Stimulated activated CD8-positive, alpha-beta memory T cell treated with anti-CD3 and anti-CD28 coated beads, Interleukin-4, amount 100 ng/mL, for 48 hours (primary cell): ENCODE measurements at regions not wholly inside any gene's neighbourhood (a gene's known extent, or its start where the extent isn't known, plus 50 kb on each side); places are given as distances from the start of the nearest gene placed in this dataset.
"Not testable (repeated sequence)": the region's sequence is repeated elsewhere in the genome, so short reads cannot be mapped to it uniquely, and the experiment has no call there.

Experiments
- DNase-seq: peaks from one replicate; pipeline ENCODE4 v3.0.0-alpha.2; 2020

DNA sequence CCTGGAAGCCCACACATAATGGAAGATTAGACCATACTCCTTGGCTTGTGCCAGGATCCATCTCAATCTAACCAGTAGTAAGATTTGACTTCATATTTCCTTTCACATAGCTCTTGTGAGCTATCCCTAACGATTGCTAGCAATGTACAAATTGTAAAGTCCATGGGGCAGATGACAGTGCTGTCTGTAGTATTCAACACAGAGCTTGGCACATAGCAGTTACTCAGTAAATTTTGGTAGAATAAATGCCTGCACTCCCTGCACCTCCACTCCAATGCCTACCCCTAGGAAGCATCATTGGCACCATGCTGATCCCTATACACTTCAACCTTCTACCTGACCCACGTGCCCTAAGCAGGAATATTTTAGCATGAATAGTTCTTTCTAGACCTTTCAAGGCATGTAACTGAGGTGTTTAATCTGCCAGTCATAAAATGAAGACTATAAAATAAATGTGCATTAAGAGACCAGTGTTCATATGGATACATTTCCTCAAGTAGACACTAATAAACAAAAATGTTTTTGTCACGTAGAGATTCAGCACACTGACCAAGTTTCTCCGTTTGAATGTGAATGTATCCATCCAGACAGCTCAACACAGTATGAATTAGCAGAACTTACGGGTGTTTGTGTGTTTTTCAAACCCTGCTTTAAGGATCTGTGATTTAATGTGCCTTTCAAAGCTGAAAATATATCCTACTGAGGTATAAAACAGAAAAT, 98.8 kb downstream of the BMP4 start:
- DNase-seq, result no peak

DNA sequence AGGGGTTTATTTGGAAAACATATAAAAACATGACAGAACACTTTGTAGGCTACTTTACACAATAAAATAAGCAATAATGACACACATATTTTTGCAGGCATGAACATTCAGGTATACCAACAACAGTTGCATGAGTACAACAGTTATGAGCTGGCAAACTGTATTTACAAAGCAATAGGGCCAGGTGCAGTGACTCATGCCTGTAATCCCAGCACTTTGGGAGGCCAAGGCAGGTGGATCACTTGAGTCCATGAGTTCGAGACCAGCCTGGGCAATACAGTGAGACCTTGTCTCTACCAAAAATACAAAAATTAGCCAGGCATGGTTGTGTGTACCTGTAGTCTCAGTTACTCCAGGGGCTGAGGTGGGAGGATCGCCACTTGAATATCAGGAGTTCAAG, 101.1 kb downstream of the BMP4 start:
- DNase-seq, result no peak

DNA sequence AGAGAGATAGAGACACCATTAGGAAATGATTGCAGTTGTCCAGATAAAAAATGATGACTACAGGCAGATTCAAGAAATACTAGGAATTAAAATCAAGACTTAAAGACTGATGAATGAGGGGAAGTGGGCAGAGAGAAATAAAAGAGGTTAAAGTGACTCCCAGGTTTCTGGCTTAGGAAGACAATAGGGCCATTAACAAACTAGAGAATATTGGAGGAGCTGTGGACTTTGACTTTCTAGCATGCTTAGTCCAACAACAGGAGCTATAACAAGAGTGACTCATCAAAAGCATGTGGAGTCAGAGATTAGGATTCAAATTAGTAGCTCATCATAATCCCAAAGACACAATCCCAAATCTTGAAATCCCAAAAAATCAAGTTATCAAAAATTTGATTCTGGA, 101.5 kb downstream of the BMP4 start:
- no peak for DNase-seq

DNA sequence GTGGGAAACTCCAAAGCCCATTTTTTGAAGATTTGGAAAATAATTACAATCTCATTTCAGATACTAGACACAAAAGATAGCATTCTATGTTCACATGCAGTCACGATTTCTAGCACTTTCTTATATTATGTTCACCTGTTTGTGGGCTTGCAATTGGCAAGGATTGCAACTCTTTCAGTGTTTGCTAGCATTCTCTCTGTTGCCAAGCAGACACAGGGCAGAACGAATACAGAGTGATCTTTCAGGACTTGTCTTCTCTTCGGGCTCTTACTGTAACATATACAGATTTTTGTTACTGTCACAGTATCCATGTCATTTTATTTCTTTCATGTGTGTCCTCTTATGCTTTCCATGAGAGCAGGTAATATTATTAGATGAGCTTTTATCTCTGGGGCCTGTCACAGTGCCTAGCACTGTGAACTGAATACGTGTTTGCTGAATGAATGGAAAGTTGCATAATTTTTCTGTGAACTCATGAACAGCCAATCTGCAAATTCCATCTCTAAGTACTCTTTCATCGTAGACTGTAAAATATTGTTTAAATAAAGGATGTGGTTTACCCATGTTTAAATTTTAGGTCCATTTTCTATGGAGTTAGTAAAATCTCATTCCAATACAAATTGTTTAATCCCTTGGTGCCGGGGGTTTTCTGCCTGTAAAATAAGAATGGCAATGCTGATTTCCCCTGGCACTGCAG, 105.1 kb downstream of the BMP4 start:
- no peak for DNase-seq

DNA sequence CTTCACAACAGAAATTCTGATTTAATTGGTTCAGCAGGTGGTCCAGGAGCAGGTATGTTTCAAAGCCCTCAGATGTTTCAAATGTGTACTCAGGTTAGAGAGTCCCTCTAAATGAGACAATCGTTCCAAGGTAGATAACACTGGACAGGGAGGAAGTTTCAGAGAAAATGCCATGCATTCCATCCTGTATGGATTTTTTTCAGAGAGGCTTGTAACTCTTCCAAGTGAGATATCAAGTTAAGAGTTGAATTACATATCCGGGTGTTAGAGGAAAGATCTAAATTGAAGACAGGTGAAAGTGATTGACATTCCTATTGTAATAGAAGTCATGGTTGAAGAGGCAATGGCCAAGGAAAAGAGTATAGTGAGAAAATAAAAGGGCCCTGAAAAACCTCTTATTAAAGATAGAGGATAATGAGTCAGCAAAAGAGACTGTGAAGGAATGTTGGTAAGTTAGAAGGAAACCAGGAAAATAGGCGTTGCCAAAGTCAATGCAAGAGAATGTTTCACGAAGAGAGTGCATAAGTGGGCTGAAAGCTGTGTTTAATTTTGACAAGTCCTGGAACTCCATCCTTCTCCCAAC, 105.8 kb downstream of the BMP4 start:
- DNase-seq, result no peak

DNA sequence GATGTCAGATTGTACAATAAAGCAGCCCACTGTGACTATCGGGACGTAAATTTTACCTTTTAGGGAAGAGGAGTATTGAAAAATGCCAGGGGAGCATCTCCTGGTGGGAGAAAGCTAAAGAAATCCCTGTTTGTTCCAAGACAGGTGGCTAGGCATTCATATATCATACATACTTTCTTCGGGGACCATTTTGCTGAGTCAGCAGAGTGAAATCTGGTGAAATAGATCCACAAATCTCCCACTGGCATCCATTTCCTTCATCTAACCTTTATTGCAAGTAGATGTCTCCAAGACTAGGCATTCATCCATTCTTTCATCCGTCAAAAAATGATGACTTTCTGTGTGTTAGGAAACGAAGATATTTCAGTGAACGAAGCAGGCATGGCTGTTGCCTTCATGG, 107.1 kb downstream of the BMP4 start:
- no peak for DNase-seq

DNA sequence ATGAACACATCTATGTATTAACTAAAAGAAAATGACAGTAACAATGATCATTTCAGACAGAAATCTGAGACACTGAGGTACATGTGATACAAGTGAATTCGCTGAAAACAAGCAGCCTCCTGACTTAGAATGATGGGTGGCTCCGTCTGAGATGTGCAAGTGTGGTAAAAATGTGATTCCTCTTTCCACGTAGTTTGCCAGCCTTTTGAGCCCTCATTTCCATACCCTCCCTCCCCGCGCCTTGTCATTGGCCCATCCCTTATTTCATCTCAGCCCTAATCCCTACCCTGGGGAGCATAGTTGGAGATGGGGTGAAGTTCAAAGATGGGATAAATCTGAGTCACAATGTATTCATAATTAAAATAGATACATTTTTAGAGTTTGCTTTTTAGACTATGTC, 107.8 kb downstream of the BMP4 start:
- DNase-seq, result no peak

DNA sequence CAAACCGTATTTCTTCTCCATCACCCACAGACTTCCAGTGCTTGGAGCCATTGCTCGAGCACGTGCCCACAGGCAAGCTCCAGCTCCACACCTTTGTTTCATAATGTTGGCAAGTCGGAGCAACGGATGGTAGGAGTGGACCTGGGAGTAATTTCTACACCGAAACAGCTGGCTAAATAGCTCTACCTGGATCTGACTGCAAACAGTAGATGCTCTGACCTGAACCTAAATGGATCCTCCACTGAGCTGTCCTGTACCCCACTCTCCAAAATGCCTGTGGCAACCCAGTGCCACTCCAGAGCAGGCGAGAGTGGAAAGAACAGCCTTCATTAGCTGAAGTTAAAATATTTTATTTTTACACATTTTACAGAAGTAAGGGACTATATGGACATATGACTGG, 108.7 kb downstream of the BMP4 start:
- no peak for DNase-seq

DNA sequence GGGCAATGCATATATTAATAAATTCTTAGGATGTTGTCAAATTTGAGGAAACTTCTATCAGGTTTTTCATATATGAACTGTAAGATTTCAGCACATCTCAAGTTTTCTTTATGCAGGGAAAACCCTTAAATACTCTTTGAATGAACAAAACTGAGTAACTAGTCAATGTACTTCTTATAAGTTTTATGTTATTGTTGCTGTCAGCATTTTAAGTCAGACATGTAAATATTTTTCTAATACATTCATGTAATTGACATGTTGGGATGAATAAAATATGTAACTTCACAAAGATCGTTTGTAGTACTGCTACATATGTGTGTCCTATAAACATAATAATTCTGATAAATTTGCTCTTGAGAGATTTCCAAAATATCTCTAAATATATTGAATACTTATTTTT, 109.6 kb downstream of the BMP4 start:
- no peak for DNase-seq

DNA sequence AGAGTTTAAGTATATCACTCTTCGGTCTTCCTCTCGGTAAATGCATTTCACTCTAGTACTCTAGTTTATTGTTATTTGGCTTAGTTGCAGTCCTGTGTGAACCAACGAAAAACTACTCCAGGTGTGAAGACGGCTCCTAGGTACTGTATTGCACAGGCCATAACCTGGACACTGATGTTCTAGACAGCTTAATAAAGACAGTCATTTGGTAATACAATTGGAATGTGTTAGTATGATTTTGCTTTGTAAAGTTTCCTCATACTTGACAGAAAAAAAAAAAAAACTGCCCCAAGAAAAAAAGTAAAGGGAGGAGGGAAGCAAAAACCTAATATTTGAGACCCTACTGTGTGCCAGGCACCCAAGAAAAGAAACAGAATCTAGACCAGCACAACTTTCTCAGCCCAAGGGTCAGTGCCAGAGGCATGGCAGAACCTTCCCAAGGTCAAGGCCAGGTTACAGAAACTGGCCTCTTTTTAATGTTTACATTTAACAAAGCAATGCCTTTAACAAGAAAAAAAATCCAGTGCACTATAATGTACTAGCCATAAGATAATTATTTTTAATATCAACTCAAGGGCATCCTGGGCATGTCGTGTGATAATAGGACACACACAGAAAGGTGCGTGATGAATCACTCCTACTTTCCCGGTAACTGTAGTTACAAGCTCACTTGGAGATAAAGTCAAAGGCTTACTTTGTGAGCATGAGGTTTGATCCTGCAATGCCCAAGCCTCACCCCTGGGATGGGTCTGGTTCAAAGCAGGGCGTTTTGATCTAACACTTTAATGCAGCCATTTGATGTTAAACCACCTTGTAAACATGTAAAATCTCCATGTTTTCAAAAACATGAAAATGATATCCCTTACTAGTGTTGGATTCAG, 110.6 kb downstream of the BMP4 start:
- no peak for DNase-seq

DNA sequence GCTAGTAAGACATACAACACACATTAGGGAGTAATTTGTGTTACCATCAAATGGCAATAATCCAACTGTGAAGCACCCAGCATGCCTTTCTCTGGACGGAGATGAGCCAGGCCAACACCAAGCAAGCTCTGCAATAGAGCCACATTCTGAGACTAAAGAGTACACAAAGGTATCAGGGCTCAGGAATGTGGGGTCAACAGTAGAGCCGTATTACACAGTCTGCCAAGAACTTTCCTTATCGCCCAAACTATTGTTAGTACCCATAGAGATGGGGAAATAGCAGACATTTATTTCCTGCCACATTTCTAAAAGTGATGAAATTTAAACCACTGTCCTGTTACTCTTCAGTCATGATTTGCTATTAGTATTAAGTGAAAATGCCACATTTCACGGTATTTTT, 113.7 kb downstream of the BMP4 start:
- no peak for DNase-seq

DNA sequence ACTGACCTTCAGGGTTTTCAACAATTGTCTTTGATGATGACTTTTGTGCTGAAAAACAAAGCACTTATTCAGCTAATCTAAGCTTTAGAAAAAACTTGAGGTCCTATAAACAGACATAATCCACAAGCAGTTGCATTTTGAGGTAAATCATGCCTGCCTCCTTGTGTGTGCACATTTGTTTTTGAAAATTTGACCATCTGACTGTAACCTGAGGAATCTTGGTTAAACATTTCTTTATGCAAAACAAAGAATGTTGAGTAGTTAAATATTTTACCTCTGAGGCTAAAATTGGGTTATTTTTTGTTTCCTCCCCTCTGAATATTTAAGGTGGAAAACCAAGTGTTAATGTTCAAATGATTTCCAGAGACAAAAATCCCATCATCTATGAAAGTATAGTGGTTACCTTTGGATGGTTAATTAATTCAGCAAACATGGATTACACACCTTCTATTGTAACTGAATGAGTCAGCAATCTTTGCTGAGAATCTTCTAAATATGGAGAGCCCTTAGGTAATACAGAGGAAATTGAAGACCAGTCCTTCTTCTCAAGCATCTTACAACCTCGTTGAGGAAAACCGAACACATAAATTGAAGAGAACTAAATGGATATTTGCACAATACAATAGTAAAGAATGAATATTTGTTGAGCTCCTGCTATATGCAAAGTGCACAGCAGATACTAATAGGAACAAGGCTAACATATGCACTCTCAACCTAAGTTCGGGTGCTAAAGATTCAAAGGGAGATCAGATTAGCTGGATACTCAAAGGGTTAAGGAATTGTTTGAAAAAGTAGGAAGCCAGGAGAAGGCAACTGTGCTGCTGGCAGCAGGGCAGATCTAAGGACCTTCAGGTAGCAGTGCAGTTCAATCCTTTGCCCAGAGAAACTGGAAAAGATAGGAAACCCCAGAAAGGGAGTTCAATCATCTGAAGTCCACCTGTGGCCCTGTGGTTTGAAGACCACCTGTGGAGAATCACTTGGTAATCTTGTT, 115.2 kb downstream of the BMP4 start:
- no peak for DNase-seq

DNA sequence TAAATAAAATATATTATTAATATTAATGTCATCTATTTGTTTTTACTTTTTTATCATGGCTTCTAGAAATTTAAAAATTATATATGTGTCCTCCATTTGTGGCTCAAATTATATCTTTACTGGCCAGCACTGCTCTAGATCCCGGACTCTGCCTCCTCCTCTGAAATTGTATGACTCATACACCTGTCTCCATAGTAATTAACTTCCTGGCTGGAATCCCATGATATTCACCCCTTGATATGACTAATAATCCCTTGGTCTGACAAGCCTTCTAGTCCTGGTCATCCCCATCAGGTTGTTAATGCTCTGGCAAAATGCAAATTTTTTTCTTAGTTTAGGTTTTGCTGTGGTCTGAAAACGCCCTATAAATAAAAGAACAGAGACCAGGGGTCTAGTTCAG, 116.2 kb downstream of the BMP4 start:
- no peak for DNase-seq

DNA sequence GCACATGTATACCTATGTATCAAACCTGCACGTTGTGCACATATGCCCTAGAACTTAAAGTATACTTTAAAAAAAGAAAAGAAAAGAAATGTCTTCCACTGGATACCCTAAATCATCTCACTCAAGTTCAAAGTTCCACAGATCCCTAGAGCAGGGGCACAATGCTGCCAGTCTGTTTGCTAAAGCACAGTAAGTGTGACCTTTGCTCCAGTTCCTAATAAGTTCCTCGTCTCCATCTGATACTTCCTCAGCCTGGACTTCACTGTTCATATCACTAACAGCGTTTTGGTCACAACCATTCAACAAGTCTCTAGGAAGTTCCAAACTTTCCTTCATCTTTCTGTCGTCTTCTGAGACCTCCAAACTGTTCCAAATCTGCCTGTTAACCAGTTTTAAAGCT, 118.3 kb downstream of the BMP4 start:
- no peak for DNase-seq

DNA sequence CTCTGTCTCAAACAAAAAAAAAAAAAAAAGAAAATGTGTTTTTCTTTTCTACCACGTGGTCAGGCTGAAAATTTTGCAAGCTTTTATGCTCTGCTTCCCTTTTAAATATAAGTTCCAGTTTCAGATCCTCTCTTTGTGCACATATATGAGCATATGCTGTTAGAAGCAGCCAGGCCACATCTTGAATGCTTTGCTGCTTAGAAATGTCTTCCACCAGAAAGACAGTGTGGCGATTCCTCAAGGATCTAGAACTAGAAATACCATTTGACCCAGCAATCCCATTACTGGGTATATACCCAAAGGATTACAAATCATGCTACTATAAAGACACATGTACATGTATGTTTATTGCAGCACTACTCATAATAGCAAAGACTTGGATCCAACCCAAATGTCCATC, 119.0 kb downstream of the BMP4 start:
- not testable (repeated sequence) for DNase-seq

DNA sequence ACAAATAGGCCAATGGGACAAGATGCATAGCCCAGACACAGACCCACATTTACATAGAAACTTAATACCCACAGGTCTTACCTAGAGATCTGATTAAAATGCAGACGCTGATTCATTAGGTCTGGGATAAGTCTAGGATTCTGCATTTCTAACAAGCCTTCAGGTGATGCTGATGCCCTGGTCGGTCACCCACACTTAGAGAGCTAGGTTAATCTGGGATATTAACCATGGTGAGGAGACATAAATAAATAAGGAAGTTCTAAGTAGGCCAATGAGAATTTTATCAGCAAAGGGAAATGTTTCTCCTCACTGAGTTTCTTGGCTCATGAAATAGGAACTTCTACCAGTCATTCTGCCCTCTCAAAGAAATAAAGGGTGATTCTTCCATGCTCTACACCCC, 120.1 kb downstream of the BMP4 start:
- DNase-seq, result no peak

DNA sequence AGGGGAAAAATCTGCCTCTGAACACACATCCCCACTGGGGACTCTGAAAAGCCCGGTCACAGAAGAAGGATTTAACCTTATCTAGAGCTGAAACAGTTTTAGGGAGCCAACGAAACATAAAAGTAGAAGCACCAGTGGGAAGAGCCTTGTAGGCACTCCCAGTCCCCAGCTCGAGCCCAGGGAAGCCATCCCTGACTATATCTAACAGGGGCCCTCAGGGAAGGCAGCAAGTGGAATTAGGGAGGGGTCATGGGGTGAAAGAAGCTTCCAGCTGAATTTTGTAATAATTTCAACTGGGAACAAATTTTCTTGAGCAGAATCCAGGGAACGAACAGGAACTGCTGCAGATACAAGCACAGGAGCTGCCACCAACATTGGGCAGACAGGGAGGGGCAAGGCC, 127.8 kb downstream of the BMP4 start:
- DNase-seq, result no peak

DNA sequence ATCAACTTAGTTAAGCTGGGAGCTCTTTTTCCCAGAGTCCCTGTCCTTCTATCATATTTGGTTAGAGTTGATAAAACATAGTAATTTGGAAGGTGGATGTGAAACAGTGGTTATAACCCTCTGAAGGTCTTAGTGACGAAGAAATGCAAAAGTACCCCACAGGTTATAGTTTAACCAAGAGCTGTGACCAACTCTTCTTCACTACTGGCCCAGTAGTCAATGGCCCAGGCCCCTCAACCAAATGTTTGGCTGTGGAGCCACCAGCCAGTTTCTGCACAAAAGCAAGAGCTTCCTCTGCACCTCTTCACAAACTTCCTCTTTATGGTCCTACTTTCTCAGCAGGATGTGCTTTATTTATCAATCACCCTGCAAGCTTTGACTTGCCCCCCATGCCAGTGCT, 132.6 kb downstream of the BMP4 start:
- no peak for DNase-seq

DNA sequence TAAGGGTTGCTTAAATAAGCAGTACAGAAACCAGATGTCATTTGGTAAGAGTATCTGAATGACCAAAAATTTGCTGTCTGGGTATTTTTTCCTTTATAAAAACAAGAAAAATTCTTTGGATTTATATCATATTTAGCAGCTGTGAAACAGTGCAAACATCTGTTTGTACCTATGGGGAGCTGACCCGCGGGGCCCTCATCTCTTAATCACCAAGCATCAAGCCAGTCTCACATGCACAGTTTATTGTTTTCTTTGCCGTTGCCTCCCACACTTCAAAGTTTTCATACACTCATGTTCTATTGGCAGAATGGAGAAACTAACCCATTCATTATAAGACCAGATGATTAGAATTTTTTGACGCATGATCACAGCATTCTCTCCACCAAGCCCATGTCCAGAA, 142.2 kb downstream of the BMP4 start:
- no peak for DNase-seq

DNA sequence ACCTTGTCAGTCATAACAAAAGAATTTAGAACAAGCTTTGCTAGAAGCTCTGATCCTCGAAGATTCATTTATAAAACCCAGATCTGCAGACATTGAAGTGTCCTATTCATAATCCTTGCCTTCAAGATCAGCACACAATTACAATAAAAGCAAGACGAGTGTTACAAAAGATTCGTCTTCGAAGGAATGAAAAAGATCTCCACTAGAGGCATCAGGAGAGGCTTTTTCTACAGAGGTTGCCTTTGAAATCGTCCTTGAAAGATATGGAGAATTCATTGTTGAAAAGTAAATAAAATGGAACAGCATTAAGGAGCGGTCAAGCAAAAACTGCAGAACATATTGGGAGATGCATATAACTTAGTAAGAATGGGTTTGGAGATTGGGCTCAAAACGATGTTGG, 146.4 kb downstream of the BMP4 start:
- DNase-seq, result no peak

DNA sequence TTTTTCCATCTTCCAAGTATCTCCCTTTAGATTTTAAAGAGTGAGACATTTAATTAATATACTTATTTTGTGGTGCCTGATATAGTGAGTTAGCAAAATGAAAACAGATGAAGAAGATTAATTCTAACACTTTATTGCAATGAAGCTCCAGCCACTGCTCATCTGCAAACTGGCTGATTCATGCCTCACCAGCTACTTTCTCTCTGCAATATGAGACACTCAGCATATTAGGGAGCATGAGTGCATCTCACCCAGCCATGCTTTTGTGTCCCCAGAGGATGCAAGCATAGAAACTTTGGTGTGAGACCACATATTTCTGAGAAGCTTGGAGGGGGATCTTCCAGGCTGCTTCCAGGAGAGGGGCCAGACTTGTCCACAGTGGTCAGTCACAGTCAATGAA, 148.6 kb downstream of the BMP4 start:
- no peak for DNase-seq

DNA sequence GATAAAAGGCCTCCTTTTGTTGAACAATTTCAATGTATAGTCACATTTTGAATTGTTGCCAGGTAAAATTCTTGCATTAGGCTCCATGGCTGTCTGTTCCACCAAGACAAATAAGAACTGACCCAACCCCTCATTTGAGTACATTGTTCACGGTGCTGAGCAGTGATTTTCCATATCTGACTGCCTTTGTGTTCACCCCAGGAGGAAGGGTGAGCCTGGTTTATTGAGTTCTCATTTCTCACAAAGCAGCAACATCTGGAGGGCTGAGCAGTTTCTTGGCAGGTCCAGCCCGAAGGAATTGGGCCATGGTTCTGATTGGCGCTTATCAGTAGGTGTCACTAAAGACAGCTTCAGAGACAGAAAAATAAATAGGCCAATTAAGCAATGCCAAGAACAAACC, 149.1 kb downstream of the BMP4 start:
- DNase-seq, result no peak
